ENCODE measurements at regions not wholly inside any gene's neighbourhood (a gene's known extent, or its start where the extent isn't known, plus 50 kb on each side); places are given as distances from the start of the nearest gene placed in this dataset.

GRCh38 chr6:40222354-40222753 lies 288.1 kb upstream of the MOCS1 start:
- intact Hi-C loops (cut with DNase I), result no loop called here
- no peak for ATAC-seq
- DNase-seq (ENCODE audit: missing footprints), result no peak

- ATAC-seq (no peak), DNase-seq (ENCODE audit: missing footprints) (no peak)
- intact Hi-C loops (cut with DNase I), result no loop called here
These were observed 285.5 kb upstream of the MOCS1 start for GRCh38 chr6:40219799-40220198.

GRCh38 chr6:40210628-40211056 lies 276.4 kb upstream of the MOCS1 start:
- intact Hi-C loops (cut with DNase I), result no loop called here
- no peak for DNase-seq (ENCODE audit: missing footprints)
- ATAC-seq, result no peak

DNA sequence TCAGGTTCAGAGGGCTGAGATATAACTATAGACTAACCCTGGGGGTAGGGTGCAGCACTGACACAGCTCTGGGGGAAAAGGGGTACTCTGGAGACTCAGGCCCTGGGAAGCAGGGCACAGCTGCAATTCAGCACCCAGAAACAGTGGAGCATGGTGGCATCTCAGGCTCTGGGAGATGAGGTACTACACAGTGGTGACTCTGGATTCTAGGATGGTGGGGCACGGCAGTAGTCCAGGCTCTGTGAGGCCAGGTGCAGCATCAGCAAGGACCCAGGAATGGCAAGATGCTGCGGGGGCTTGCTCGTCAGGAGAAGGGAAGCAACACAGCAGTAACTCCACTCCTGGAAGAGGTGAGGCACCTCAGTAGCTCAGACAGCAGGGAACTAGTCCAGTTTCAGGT lies 271.5 kb upstream of the MOCS1 start:
- intact Hi-C loops (cut with DNase I), result no loop called here
- ATAC-seq (no peak), DNase-seq (ENCODE audit: missing footprints) (no peak)

- intact Hi-C loops (cut with DNase I), result no loop called here
- DNase-seq (ENCODE audit: missing footprints), result no peak
- no peak for ATAC-seq
These were observed 270.7 kb upstream of the MOCS1 start for GRCh38 chr6:40205004-40205403.

GRCh38 chr6:40197371-40197770 lies 263.1 kb upstream of the MOCS1 start:
- DNase-seq (ENCODE audit: missing footprints) (no peak), ATAC-seq (no peak)
- intact Hi-C loops (cut with DNase I), result no loop called here

DNA sequence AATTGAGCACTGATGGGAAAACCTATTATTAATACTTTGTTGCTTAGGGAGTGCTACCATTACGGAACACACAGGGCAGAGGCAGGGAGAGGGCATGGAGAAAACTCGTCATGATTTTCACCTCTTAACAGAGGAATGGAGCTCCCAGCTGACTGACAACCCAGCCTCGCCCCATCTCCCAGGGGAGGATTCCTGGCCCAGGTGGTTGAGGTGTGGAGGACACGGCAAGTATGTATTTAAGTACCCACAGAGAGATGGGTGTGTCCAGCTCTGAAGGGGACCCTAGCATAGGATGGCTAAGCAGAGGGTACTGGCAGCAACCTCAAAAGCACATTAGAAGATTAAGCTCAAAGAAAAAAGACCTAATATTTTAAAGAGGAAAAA lies 261.9 kb upstream of the MOCS1 start:
- intact Hi-C loops (cut with DNase I), result no loop called here
- DNase-seq (ENCODE audit: missing footprints) (no peak), ATAC-seq (no peak)

DNA sequence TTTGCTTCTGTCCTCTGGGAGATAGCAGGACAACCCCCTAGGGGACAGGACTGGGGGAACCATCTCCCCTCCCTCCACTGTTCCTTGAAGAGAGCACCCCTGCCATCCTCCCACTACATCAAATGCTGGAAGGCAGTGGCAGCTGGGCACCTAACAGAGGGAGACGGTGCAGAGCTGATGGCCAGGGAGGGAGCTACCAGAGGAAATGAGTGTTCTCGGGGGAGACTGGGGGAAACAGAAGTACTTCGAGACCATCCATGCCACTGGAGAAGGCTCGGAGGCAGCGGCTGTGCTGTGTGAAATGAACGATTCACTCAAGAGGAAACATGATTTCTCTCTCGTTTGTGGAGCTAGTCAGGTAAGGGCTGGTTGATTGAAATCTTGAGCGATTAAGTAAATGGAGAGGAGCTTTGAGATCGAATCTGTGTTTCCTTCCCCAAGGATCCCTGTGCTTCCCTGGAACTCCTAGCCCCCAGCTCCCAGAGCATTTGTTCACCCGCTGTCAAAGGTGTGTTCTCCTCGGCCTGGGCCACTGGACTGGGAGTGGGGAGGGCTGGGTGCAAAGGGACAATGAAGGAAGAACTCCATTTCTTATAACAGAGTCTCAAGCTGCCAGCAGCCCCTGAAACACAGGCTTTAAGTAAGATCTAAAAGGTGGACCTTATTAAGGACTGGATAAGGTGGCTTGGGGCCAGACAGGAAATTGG lies 261.3 kb upstream of the MOCS1 start:
- no peak for ATAC-seq
- intact Hi-C loops (cut with DNase I), result no loop called here
- no peak for DNase-seq (ENCODE audit: missing footprints)

DNA sequence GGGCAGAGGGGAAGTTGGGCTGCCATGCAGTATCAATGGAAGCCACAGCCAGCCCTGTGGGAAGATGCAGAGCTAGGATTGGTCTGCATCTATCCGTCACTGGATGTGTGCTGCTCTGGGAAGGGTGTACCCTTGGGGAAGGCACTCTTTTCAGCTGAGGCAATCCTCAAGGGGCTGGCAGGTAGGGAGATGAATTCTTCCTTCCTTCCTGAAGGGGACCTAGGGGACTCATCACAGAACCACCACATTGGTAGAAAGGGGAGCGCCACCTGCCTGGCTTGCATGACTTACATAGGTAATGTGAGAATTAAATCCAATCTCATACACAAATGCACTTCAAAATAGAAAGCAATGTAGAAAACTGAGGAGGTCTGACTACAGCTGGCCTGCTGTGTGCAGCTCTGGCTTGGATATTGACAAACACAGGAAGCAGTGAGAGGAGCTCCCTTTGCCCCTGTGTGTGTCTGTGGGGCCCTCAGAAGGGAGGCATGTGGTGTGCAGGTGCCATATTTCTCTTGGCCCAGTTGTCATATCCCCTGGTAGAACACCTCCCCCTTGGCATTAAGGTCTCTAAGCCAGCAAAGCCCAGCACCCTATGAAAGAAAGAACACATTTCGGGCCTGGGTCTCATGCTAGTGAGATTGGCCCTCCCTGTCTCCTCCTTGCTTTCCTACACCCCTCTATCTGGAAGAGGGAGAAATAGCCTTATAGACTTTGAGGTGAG lies 260.3 kb upstream of the MOCS1 start:
- intact Hi-C loops (cut with DNase I), result no loop called here
- ATAC-seq, result no peak
- no peak for DNase-seq (ENCODE audit: missing footprints)

GRCh38 chr6:40192516-40192915 lies 258.3 kb upstream of the MOCS1 start:
- DNase-seq (ENCODE audit: missing footprints), result no peak
- intact Hi-C loops (cut with DNase I), result no loop called here
- no peak for ATAC-seq

DNA sequence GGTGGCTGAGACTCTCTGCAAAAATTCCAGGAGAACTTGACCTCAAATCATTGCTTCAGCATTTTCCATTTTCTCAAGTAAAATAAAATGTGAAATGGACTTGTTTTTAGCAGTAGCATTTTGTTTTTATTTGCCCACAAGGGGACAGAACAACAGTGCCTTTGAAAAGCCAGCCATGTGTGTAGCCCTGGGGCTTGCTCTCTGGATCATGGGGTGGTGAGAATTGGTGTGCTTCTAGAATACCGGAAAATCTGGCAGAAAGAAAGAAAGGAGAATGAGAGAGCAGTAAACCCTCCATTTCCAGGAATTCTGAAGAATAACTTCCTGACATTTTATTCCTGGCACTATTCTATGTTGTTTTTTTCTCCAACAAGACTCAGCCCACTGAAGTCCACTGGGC lies 254.7 kb upstream of the MOCS1 start:
- intact Hi-C loops (cut with DNase I), result no loop called here

GRCh38 chr6:40187535-40188144 lies 253.4 kb upstream of the MOCS1 start:
- intact Hi-C loops (cut with DNase I), result no loop called here
- ATAC-seq (no peak), DNase-seq (ENCODE audit: missing footprints) (no peak)

More for the DNA sequence above, 254.7 kb upstream of the MOCS1 start:
- DNase-seq (ENCODE audit: missing footprints) (no peak), ATAC-seq (no peak)

GRCh38 chr6:40185486-40185885 lies 251.2 kb upstream of the MOCS1 start:
- ATAC-seq, result no peak
- DNase-seq (ENCODE audit: missing footprints), result no peak
- intact Hi-C loops (cut with DNase I), result no loop called here

DNA sequence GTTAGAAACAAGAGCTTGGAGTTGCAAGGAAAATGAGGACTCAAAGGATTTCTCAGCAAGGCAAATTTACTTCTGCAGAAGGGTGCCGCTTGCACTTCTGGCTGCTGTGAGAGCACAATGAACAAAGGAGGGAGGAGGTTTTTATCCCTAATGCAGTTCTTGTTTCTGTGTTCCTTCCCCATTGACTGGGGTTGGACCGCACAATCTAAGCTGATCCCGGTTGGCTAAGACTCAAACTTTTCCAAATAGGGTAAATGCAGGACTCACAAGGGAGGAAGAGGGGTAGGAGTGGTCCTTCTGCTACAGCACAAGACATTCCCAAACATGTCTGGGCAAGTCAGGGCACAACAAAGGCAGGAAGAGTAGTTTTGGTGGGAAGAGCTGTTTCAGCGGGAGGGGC lies 249.6 kb upstream of the MOCS1 start:
- intact Hi-C loops (cut with DNase I), result no loop called here
- ATAC-seq (no peak), DNase-seq (ENCODE audit: missing footprints) (no peak)

DNA sequence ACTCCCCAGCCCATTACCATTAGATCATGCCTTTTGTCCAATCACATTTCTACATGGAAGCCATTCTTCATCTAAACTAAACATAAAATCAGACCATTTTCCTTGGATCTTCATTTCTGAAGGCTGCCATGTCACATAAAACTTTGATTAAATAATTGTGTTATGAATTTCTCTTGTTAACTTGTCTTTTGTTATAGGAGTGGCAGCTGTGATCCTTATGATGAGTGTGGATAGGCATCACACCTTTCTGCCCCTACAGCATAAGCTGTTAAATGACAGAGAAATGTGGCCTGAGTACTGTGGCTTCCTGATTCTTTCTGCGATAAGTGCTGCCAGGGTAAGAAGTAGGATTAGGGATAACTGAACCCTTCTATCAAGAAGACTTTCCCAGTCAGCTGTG lies 247.1 kb upstream of the MOCS1 start:
- ATAC-seq (no peak), DNase-seq (ENCODE audit: missing footprints) (no peak)
- intact Hi-C loops (cut with DNase I), result no loop called here

DNA sequence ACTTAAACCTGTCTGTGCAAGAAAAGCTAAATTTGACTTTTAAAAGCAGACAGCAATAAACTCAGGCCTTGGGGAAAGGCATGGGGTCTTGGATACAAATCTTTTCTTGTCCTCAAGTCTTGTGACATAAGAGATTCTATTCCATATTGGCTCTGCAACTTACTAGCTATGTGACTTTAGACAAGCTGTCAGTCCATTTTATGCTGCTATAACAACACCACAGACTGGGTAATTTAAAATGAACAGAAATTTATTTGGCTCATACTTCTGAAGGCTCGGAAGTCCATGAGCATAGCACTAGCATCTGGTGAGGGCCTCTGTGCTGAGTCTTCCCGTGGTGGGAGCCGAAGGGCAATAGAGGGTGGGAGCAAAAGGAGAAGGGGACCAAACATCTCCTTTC lies 246.0 kb upstream of the MOCS1 start:
- ATAC-seq (no peak), DNase-seq (ENCODE audit: missing footprints) (no peak)
- intact Hi-C loops (cut with DNase I), result no loop called here

DNA sequence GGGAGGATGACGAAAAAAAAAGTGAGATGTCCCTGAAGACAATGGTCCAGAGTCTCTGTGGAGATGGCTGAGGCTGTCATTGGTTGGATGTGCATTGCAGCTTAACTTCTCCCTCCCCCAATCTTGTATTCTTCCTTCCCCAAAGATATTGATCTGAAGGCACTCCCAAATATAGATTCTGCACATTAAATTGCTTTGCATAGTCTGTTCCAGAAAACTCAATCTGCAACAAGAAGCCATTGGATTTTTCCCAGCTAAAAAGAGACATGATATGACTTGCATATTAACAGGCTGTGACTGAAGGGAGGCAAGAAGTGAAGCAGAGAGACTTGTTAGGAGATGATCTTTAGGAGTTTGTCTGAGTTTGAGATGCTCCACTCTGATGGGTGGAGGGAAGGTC lies 245.2 kb upstream of the MOCS1 start:
- ATAC-seq, result no peak
- DNase-seq (ENCODE audit: missing footprints), result no peak
- intact Hi-C loops (cut with DNase I), result no loop called here

DNA sequence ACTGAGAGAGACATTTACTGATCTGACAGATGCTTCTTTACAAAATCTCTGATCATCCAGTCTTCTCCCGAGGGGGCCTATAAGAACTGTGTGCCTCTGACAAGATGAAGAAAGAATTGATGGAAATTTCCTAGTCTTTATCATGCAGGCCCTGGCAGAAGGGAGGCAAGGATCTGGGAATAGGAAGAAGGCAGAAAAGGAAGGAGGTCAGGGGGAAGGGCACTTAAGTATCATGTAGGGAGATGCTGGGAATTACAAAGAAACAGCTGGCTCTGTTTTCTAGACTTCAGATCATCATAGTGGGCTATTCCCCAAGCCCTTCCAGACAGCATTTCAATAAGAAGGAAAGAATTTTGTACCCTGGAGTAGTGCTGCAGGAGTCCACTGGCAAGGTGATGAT lies 243.3 kb upstream of the MOCS1 start:
- DNase-seq (ENCODE audit: missing footprints) (no peak), ATAC-seq (no peak)
- intact Hi-C loops (cut with DNase I), result no loop called here

DNA sequence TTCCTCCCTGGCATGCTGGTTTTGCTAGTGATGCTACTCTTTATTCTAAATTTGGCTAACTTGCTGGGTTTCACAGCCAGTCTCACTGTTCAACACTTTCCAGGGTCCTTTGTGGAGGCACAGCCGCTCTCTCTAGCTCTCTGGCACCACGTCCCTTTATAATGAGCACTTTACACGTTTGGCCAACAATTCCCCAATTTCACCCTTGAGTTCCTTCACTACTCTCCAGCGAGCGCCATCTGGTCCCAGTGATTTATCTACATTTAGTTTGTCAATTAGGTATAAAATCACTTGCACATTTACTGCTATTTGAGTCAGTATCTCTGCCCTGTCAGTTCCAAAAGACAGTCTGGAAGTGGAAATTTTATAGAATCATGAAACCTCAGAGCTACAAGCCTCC lies 241.9 kb upstream of the MOCS1 start:
- no peak for ATAC-seq
- DNase-seq (ENCODE audit: missing footprints), result no peak
- intact Hi-C loops (cut with DNase I), result no loop called here

GRCh38 chr6:40172272-40172671 lies 238.0 kb upstream of the MOCS1 start:
- ATAC-seq (no peak), DNase-seq (ENCODE audit: missing footprints) (no peak)
- intact Hi-C loops (cut with DNase I), result no loop called here
